ENCODE measurements at regions not wholly inside any gene's neighbourhood (a gene's known extent, or its start where the extent isn't known, plus 50 kb on each side); places are given as distances from the start of the nearest gene placed in this dataset.
A peak's percentile ranks its signal among the peaks of the same experiment; 100 is the strongest.
"Not testable (repeated sequence)": the region's sequence is repeated elsewhere in the genome, so short reads cannot be mapped to it uniquely, and the experiment has no call there.

GRCh38 chr14:104393898-104394381 is 185.6 kb upstream of the C14orf180 start:
- peak; percentile 47 for DNase-seq
- peaks cover 9% of the 10 kb centered on the region for H3K9me3 Mint-ChIP-seq
- peak overlapping the region; percentile 42 for H3K4me3 Mint-ChIP-seq
- H3K36me3 Mint-ChIP-seq, result peaks cover 6% of the 10 kb centered on the region
- H3K4me1 Mint-ChIP-seq, result peaks cover 57% of the 10 kb centered on the region
- H3K27me3 Mint-ChIP-seq, result no peaks in the 10 kb centered on the region
- peak overlapping the region; percentile 75 for H3K27ac Mint-ChIP-seq

- Mint-ChIP-seq H3K9me3 (peaks cover 9% of the 10 kb centered on the region), H3K4me1 (peaks cover 54% of the 10 kb centered on the region), H3K36me3 (peaks cover 6% of the 10 kb centered on the region), H3K27ac (no peak overlapping the region), H3K27me3 (no peaks in the 10 kb centered on the region), H3K4me3 (no peak overlapping the region)
- DNase-seq, result no peak
Measured at GRCh38 chr14:104394409-104394851, 185.1 kb upstream of the C14orf180 start.

GRCh38 chr14:104395276-104395675 is 184.3 kb upstream of the C14orf180 start:
- no peak overlapping the region for H3K27ac Mint-ChIP-seq
- H3K4me3 Mint-ChIP-seq, result no peak overlapping the region
- H3K9me3 Mint-ChIP-seq, result peaks cover 9% of the 10 kb centered on the region
- H3K4me1 Mint-ChIP-seq, result peaks cover 52% of the 10 kb centered on the region
- DNase-seq, result no peak
- no peaks in the 10 kb centered on the region for H3K27me3 Mint-ChIP-seq
- H3K36me3 Mint-ChIP-seq, result peaks cover 6% of the 10 kb centered on the region

- peaks cover 44% of the 10 kb centered on the region for H3K4me1 Mint-ChIP-seq
- H3K27ac Mint-ChIP-seq, result no peak overlapping the region
- H3K27me3 Mint-ChIP-seq, result no peaks in the 10 kb centered on the region
- H3K36me3 Mint-ChIP-seq, result peaks cover 6% of the 10 kb centered on the region
- no peak overlapping the region for H3K4me3 Mint-ChIP-seq
- no peak for DNase-seq
- peaks cover 9% of the 10 kb centered on the region for H3K9me3 Mint-ChIP-seq
Measured at GRCh38 chr14:104395941-104396681, 183.5 kb upstream of the C14orf180 start.

- Mint-ChIP-seq H3K4me1 (peaks cover 37% of the 10 kb centered on the region), H3K27me3 (no peaks in the 10 kb centered on the region), H3K9me3 (peaks cover 9% of the 10 kb centered on the region), H3K4me3 (no peak overlapping the region), H3K27ac (no peak overlapping the region), H3K36me3 (peaks cover 6% of the 10 kb centered on the region)
- no peak for DNase-seq
Measured at GRCh38 chr14:104396682-104397470, 182.7 kb upstream of the C14orf180 start.

GRCh38 chr14:104397956-104398355 is 181.6 kb upstream of the C14orf180 start:
- H3K27ac Mint-ChIP-seq, result no peak overlapping the region
- no peak for DNase-seq
- H3K27me3 Mint-ChIP-seq, result no peaks in the 10 kb centered on the region
- peaks cover 31% of the 10 kb centered on the region for H3K4me1 Mint-ChIP-seq
- no peak overlapping the region for H3K4me3 Mint-ChIP-seq
- H3K9me3 Mint-ChIP-seq, result peaks cover 9% of the 10 kb centered on the region
- peaks cover 6% of the 10 kb centered on the region for H3K36me3 Mint-ChIP-seq

GRCh38 chr14:104398656-104399055 is 180.9 kb upstream of the C14orf180 start:
- Mint-ChIP-seq H3K27me3 (peaks cover under 1% of the 10 kb centered on the region), H3K27ac (no peak overlapping the region)

GRCh38 chr14:104399432-104400155 is 180.0 kb upstream of the C14orf180 start:
- H3K27me3 Mint-ChIP-seq, result peaks cover 4% of the 10 kb centered on the region
- H3K9me3 Mint-ChIP-seq, result peaks cover 9% of the 10 kb centered on the region
- no peak overlapping the region for H3K27ac Mint-ChIP-seq
- no peak overlapping the region for H3K4me3 Mint-ChIP-seq
- no peak for DNase-seq
- peaks cover 6% of the 10 kb centered on the region for H3K36me3 Mint-ChIP-seq
- H3K4me1 Mint-ChIP-seq, result peaks cover 20% of the 10 kb centered on the region

More at GRCh38 chr14:104398656-104399055, 180.9 kb upstream of the C14orf180 start:
- Mint-ChIP-seq H3K4me1 (peaks cover 28% of the 10 kb centered on the region), H3K36me3 (peaks cover 6% of the 10 kb centered on the region), H3K4me3 (no peak overlapping the region), H3K9me3 (peaks cover 9% of the 10 kb centered on the region)
- DNase-seq, result no peak

GRCh38 chr14:104400355-104400754 is 179.2 kb upstream of the C14orf180 start:
- Mint-ChIP-seq H3K9me3 (peaks cover 9% of the 10 kb centered on the region), H3K36me3 (peaks cover 6% of the 10 kb centered on the region), H3K4me3 (no peak overlapping the region), H3K27me3 (peaks cover 4% of the 10 kb centered on the region), H3K27ac (no peak overlapping the region), H3K4me1 (peaks cover 12% of the 10 kb centered on the region)
- DNase-seq, result no peak

GRCh38 chr14:104401785-104402184 is 177.8 kb upstream of the C14orf180 start:
- DNase-seq, result no peak
- no peak overlapping the region for H3K4me3 Mint-ChIP-seq
- peaks cover 6% of the 10 kb centered on the region for H3K36me3 Mint-ChIP-seq
- peaks cover 9% of the 10 kb centered on the region for H3K9me3 Mint-ChIP-seq
- peaks cover 7% of the 10 kb centered on the region for H3K4me1 Mint-ChIP-seq
- H3K27me3 Mint-ChIP-seq, result peaks cover 4% of the 10 kb centered on the region
- no peak overlapping the region for H3K27ac Mint-ChIP-seq

GRCh38 chr14:104402303-104402702 is 177.3 kb upstream of the C14orf180 start:
- H3K36me3 Mint-ChIP-seq, H3K4me3 Mint-ChIP-seq, H3K27me3 Mint-ChIP-seq, DNase-seq, H3K4me1 Mint-ChIP-seq, H3K27ac Mint-ChIP-seq, H3K9me3 Mint-ChIP-seq: not testable (repeated sequence)

- Mint-ChIP-seq H3K4me1 (peaks cover 7% of the 10 kb centered on the region), H3K36me3 (no peaks in the 10 kb centered on the region), H3K27me3 (peaks cover 4% of the 10 kb centered on the region), H3K9me3 (peaks cover 4% of the 10 kb centered on the region), H3K27ac (no peak overlapping the region), H3K4me3 (no peak overlapping the region)
- no peak for DNase-seq
Measured at GRCh38 chr14:104403421-104404220, 175.9 kb upstream of the C14orf180 start.

- peaks cover 4% of the 10 kb centered on the region for H3K27me3 Mint-ChIP-seq
- peaks cover 10% of the 10 kb centered on the region for H3K9me3 Mint-ChIP-seq
Measured at GRCh38 chr14:104404922-104405321, 174.6 kb upstream of the C14orf180 start.

More at GRCh38 chr14:104404922-104405321, 174.6 kb upstream of the C14orf180 start:
- no peak overlapping the region for H3K27ac Mint-ChIP-seq
- H3K4me1 Mint-ChIP-seq, result peaks cover 1% of the 10 kb centered on the region
- H3K36me3 Mint-ChIP-seq, result no peaks in the 10 kb centered on the region
- DNase-seq, result no peak
- H3K4me3 Mint-ChIP-seq, result no peak overlapping the region
